NCI-H128 (cell line): ENCODE measurements at regions not wholly inside any gene's neighbourhood (a gene's known extent, or its start where the extent isn't known, plus 50 kb on each side); places are given as distances from the start of the nearest gene placed in this dataset.
"Not testable (repeated sequence)": the region's sequence is repeated elsewhere in the genome, so short reads cannot be mapped to it uniquely, and the experiment has no call there.

ENCODE experiments used
- DNase-seq: peaks from one replicate; lab custom pipeline; 2025; ENCODE audit not compliant: unreplicated experiment; lab: John Stamatoyannopoulos, UW

DNA sequence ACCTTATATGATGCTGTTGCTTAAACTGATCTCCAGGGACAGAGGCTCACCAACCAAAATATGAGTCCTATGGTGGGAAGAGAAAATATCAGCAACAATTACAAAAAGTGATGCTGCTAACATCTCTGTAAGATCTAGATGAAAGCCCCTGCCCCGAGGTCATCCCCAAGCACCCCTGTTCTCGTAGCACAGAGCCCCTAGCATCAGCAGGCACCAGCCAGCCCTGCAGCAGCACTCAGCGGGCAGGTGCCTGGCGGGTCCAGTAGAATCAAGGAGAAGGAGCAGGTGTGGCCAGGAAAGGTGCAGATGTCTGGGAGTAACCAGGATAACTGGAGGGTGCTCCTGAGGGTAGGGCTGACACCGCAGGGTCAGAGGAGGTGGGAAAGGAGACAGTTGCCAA lies 474.2 kb upstream of the MYT1L start:
- no peak for DNase-seq

DNA sequence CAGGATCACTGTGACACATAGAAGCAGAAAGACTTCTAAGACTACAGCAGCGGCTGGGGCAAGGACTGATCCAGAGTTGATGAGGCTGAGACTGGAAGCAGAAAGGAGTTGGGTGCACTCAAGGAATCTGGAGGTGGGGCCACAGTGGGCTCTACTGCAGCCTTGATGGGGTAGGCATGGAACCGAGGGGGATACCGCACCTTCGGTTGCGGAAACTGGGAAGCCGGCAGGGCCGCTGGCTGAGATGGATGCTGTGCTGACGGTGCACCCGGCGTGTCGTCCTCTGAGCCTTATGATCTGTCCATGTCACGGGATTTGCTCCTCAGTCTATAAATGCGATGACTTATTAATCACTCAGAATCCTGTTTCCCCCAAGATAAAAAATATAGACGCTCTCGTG lies 473.5 kb upstream of the MYT1L start:
- no peak for DNase-seq

DNA sequence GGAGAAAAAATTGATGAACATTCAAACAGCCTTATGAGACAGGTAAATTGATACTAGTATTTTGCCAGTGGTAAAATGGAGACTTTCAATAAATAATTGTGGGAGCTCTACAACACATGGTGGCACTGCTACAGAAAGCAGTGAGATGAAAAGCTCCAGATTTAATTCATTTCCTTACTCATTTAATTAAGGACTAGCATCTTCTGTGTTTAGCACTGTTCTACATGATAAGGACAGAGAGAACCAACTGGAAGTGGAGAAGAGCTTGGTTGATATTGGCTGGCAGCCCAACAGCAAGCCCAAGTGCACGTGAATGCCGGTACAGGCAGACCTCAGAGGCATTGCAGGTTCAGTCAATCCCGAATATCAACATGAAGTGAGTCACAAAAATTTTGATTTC lies 470.4 kb upstream of the MYT1L start:
- DNase-seq: no peak

DNA sequence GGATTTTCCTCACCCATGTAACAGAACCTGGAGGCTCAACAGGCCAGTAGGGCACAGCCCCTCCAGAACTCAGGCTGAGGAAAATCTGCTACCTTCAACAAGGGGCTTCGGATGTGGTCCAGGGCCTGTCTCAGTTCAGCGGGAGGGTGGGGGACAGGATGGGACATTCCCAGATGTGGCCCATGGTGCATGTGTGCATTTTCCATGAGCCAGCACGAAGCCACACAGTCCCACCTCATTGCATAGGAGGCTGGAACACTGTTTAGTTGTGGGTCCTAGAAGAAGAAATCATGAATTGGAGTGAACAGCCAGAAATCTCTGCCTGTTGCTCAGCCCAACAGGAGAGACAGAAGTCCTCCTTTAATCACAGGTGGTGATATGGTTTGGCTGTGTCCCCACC lies 469.6 kb upstream of the MYT1L start:
- DNase-seq: no peak

DNA sequence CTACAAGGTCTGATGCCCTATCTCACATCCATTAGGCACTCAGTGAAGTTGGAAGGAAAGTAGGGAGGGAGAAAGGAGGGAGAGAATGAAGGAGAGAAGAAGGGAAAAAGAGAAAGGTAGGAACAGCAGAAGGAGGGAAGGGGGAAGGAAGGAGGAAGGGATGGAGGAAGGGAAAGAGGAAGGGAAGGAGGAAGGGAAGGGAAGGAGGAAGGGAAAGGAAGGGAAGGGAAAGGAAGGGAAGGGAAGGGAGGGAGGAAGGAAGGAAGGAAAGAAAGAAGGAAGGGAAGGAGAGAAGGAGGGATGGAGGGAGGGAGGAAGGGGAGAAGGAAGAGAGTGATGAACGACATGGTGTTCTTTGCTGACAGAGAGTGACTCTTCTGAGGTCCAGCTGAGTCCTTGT lies 468.9 kb upstream of the MYT1L start:
- DNase-seq: no peak

DNA sequence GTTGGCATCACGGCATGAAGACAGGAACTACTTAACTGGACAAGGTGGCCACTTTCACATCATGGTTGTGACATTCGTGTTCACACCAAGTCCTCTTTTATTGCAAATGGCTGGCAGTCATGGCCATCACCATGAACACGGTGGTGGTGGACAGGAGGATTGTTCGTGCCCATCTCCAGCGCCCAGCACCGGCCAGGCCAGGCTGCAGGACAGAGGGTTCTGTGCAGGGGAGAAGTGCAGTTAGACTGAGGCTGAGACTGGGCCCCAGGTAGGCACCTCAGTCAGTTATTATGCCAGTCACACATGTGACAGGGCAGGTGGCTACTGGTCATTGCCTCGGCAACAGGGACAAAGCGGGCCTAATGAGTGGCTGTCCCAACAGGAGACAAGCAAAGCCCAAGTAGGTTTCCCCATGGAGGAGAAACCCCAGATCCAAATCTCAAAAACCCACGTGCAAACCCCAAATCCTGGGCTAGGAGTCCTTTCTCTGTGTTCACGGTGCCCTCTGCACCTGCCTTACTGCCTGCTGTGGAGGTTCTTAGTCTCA lies 468.1 kb upstream of the MYT1L start:
- no peak for DNase-seq

DNA sequence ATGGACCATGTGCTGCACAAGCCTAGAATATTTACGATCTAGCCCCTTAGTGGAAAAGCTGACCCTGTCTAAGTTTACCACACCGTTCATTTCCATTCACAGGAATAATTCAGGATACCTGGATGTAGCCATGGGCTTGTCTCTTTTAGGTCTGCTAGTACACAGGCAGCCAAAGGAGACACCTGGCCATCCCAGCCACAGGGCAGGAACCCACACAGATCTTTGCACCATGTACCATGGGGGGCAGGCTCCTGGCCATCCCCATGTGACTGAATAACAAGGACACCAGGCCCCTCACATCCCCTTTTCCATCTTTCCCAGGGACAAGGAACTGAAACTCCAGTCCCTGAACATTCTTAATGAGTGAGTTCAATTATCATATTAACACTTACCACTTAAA lies 467.3 kb upstream of the MYT1L start:
- no peak for DNase-seq

DNA sequence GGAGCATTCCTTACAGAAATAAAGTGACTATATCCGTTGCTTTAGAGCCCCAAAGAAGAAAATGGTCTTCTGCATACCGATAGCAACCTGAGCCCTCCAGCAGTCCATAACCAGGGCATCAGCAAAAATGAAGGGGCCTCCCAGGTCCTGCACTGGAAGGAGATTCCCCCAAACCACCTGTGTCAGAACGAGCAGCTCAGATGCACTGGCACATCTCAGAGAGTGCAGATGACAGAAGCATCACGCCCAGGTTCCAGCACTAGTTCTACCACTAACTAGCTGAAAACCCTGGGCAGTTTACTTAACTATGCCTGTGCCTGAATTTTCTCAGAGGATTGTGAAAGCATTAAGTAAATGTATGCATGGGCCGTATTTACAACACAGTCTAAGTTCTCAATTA lies 466.7 kb upstream of the MYT1L start:
- no peak for DNase-seq

DNA sequence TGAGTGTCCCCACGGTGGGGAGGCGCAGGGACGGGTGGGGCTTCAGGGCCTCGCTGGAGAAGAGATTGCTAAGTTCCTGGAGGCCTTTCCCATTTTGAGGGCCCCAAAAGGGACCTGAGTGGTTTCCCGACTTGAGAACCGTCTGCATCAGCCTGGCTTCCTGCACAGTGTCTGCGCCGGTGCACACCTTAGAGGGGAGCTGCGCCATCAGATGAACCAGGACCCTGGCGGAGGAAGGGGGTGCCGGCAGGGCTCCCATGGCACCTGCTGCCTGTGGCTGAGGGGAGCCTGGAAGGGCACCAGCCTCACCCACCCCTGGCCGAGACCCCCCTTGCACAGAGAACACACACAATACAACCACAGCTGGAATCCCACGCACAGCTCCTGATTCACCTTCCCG lies 465.1 kb upstream of the MYT1L start:
- DNase-seq: no peak

DNA sequence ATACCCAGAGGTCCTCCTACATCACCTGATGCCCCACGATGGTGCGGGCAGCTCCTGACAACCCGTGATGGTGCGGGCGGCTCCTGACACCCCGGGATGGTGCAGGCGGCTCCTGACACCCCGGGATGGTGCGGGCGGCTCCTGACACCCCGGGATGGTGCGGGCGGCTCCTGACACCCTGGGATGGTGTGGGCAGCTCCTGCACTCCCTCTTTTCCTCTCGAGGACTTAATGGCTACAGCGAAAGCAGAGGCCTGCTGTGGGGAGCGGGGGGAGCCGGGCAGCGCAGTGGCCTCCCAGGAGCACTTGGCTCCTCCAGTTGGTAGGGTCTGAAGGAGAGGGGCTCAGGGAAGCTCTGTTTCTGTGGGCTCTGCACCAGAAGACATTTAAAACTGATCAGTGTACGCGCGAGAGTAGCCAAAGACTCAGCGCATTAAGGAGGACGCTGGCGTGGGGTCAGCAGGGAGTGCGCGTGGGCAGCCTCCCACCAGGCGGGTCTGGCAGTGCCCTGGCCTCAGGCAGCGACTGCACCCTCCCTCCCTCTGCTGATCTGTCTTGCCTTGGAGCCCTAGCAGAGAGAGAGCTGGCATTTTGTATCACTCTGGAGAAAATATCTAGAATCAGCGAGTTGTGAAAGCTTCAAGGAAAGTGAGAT lies 464.5 kb upstream of the MYT1L start:
- no peak for DNase-seq

DNA sequence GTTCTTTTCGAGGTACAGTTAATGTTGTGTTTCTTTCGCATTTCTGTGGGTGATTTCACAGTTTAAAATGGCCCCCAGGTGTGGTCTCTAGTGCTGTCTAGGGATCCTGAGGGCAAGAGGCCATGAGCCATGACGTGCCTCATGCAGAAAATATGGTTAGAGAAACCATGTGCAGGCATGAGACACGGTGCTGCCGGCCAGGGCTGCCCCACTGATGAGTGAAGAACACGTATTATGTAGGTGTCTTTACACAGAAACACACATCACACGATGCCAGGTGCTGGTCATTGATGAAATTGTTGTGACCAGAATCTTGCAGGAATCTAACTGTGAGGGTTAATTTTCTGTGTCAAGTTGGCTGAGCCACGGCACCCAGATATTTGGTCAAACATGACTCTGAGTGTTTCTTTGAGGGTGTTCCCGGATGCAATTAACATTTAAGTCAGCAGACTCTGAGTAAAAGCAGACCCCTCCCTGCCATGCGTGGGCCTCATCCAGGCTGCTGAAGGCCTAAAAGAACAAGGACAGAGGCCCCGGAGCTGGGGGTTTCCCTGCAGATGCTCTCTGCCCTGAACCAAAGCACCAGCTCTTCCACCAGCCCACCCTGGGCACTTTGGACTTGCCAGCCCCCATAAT lies 463.0 kb upstream of the MYT1L start:
- no peak for DNase-seq

DNA sequence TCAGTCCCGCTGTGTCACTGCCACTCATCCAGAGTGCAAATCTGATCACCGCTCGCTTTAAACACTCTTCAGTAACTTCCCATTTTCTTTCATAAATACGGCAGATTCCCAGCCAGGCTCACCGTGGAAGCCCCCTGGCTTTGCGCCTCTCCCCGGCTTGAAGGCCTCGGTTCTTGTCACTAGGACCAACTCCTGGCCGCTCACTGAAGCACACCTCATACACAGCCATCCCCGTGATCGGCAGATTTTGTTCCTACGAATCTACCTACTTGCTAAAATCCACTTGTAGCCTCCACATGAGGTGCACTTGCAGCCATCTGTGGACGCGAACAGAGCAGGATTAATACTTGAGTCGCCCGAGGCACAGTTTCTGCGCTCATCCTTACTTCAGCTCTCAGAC lies 462.4 kb upstream of the MYT1L start:
- no peak for DNase-seq

DNA sequence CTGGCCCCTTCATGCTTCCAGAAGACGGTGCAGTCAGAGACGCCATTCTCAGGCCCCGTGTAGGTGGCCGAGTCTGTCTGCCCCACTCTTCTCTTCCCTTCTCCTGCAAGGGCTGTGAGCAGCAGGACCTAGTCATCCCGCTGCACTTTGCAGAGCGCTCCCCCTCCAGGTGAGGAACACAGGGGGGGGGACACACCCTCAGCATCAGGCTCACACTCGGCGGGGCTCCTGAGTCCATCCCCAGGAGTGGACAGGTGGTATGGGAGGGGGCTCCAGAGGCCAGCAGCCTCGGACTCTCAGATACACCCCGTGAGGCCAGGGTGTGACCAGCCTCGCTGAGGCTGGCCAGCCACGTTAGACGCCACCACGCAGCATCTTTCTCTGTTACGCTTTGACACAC lies 460.5 kb upstream of the MYT1L start:
- DNase-seq: no peak

DNA sequence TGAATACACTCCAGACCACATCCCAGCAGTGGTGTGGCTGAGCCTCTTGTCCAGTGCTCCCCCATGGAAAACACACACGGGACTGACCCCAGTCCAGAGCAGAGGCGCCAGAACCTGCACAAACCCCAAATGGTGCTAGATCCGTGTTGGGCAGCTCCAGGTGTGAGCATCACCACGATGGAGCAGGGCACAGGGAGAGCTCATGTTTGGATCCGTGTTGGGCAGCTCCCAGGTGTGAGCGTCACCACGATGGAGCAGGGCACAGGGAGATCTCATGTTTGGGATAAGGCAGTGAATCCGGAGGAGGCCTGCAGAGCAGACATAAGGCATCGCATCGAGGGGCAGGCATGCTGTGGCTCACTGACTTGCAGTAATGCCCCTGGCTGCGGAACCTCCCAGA lies 460.0 kb upstream of the MYT1L start:
- no peak for DNase-seq

DNA sequence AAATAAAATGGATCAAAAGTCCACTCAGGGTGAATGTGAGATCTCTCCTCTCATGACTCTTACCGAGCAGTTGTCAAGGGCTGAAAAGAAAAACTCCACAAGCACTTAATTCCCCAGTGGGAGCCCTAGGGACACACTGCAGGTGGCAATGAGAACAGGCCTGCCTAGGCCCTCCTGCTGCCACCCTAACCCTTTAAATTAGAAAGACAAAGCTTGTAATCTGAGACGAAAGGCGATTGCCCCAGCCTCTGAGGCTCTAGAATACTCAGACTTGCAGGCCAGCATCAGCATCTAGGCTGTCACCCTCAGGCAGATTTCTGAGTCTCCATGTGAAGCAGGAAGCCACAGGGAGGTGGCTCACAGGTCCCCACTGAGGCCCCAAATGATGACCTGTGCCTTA lies 457.0 kb upstream of the MYT1L start:
- DNase-seq: peak; percentile 54

DNA sequence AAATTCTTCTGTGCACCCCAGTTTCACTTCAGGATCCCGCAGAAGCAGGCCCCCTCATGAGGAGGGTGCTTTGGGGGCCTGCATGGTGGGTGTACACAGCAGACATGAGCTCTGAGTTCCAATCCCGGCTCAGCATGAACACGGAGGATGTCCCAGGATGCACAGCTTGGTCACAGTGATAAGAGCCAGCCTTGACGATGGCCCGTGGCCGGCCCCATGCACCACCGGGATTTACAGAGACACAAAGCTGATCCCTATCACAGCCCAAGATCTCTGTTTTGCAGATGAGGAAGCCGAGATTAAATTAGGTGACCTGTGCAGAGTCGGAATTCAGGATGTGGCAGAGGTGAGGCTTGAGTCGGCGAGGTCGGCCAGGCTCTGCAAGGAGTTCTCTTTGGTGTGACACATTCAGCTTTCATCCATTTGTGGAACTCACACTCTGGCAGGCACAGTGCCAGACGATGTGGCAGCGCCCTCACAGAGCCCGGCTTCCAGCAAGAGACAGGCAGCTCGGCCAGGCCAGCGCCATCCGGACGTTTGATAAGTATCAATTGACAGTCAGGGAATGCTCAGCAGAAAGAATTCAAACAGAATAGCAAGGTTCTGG lies 456.3 kb upstream of the MYT1L start:
- peak; percentile 42 for DNase-seq

DNA sequence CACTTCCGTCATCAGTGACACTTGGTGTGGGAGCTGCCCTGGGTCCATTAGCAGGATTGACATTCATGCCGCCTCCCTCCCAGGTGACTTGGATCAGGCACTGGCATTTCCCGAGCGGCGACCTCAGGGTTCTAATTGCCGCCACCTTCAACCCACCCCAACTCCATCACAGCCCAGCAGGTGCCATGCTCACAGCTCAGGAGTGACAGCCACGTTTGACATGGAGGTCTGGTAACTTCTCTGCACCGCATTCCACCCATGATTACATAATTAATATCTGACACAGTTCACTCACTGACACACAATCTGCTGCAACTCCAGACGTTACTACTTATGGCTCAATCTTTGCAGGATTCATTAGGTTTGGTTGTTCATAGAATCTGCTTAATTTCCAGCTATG lies 450.9 kb upstream of the MYT1L start:
- DNase-seq: no peak

DNA sequence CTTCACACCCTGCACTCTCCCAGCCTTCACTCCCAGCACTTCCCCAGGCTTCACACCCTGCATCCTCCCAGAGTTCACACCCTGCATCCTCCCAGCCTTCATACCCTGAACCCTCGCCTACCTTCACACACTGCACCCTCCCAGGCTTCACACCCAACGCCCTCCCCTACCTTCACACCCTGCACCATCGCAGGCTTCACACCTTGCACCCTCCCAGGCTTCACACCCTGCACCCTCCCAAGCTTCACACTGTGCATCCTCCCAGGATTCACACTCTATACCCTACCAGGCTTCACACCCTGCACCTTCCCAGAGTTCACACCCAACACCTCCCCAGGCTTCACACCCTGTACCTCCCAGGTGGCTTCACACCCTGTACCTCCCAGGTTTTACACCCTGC lies 448.7 kb upstream of the MYT1L start:
- DNase-seq: no peak

DNA sequence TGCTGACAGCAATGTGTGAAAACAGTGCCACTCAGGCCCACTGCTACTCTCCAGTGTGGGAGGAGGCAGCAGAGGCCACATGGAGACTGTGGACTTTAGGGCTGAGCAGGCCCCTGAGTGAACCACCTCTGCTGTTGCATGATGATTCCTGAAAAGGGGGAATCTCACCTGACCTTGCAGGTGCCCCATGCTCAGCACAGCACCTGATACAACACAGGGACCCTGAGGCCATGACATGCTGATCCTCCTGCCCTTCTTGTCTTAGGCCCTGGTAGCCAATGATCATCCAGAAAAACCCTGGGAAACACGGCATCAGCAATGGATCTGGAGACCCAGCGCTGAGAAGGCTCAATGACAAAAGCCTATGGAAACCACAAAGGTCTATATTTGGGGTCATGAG lies 446.8 kb upstream of the MYT1L start:
- no peak for DNase-seq

DNA sequence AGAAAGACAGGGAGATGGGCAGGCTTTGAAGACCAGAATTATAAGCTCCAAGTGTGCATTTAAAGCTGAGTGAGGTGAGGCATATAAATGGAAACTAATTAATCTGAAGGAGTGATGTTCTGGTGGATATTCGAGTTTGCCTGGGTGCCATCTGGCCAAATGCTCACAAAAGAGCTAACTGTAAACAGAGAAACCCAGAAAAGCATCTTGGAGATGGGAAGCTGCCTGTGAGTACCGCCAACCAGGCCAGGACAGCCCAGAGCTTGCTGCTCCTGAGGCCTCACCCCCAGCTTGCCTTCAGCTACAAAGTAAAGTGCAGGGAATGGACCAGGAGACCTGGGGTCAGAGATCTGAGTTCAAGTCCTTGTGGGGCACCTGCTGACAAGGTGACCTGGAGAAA lies 446.1 kb upstream of the MYT1L start:
- DNase-seq: no peak

DNA sequence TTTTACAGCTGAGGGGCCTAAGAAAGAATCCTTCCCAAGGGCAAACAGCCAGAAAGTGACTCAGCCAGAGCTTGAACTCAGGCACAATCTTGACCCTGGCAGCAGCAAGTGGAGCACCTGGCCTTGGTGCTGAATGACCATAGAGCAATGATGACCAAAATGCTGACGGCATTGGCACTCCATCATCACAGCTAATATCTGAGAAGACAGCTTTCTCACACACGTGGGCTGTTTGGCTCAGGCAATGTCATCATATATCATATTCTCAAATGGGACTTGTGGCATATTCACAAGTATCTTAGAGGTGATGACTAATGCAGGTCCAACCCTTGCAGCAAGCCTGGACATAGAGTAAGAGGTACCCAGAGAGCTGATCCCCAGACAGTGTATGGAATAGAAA lies 443.9 kb upstream of the MYT1L start:
- no peak for DNase-seq

DNA sequence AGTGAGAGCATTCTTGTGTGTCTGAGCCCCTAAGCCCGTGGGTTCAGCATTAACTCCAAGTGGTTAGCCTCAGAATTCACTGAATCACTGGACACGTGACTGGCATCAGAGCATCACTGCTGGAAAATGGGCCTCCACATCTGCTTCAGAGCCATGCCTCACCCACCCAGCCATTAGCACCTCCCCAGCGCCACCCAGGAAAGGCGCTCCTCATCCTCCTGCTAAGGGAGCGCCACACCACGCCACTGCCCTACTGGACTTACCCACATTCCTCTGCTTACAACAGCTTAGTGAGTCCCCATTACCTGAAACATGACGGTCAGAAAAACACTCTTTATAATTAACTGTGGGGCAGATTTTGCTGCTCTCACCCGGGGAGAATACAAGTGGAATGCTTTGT lies 442.6 kb upstream of the MYT1L start:
- no peak for DNase-seq

DNA sequence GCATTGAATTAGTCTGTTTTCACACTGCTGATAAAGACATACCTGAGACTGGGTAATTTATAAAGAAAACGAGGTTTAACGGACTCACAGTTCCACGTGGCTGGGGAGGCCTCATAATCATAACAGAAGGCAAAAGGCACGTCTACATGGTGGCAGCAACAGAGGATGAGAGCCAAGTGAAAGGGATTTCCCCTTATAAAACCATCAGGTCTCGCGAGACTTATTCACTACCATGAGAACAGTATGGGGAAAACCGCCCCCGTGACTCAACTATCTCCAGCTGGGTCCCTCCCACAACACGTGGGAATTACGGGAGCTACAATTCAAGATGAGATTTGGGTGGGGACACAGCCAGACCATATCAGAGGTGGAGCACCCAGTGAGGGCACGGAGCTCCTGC lies 442.0 kb upstream of the MYT1L start:
- not testable (repeated sequence) for DNase-seq
